ACC112 (cell line): ENCODE measurements at regions not wholly inside any gene's neighbourhood (a gene's known extent, or its start where the extent isn't known, plus 50 kb on each side); places are given as distances from the start of the nearest gene placed in this dataset.
"Not testable (repeated sequence)": the region's sequence is repeated elsewhere in the genome, so short reads cannot be mapped to it uniquely, and the experiment has no call there.

Experiments
- H2AFZ ChIP-seq: fragments of 200-600 bp; sonication (generic); one replicate; pipeline ENCODE4 v1.6.0; 2017; ENCODE audit warnings: antibody characterized with exemption, low read length; ENCODE audit not compliant: unreplicated experiment
- H3K27ac ChIP-seq: fragments of 200-600 bp; sonication (generic); 2 replicates; pipeline ENCODE4 v1.5.1; 2014; ENCODE audit warnings: low read depth, mild to moderate bottlenecking, antibody characterized with exemption, low read length, moderate library complexity
- H3K27me3 ChIP-seq: fragments of 200-600 bp; sonication (generic); 2 replicates; pipeline ENCODE4 v1.6.1; 2014; ENCODE audit warnings: mild to moderate bottlenecking, antibody characterized with exemption, low read length, moderate library complexity, mixed read lengths; ENCODE audit not compliant: insufficient read depth
- H3K36me3 ChIP-seq: fragments of 200-600 bp; sonication (generic); 2 replicates; pipeline ENCODE4 v1.6.1; 2016; ENCODE audit warnings: mild to moderate bottlenecking, antibody characterized with exemption, low read length, moderate library complexity, mixed read lengths; ENCODE audit not compliant: insufficient read depth
- H3K4me1 ChIP-seq: fragments of 200-600 bp; sonication (generic); one replicate; pipeline ENCODE4 v1.6.1; 2016; ENCODE audit warnings: low read length, mixed read lengths; ENCODE audit not compliant: insufficient read depth, unreplicated experiment, control insufficient read depth
- H3K4me3 ChIP-seq: fragments of 200-600 bp; sonication (generic); 2 replicates; pipeline ENCODE4 v1.5.1; 2014; ENCODE audit warnings: mild to moderate bottlenecking, low read depth, low read length
- H3K79me2 ChIP-seq: fragments of 200-600 bp; sonication (generic); one replicate; pipeline ENCODE4 v1.6.0; 2016; ENCODE audit warnings: low read length; ENCODE audit not compliant: control insufficient read depth, unreplicated experiment, insufficient read depth

GRCh38 chr1:67906015-67906414, 72.7 kb upstream of the GNG12 start:
- not testable (repeated sequence) for H3K4me3 ChIP-seq, H3K79me2 ChIP-seq, H3K27me3 ChIP-seq, H3K36me3 ChIP-seq, H3K4me1 ChIP-seq, H3K27ac ChIP-seq, H2AFZ ChIP-seq

GRCh38 chr1:67902546-67903223, 69.4 kb upstream of the GNG12 start:
- H3K27me3 ChIP-seq, H3K4me3 ChIP-seq, H3K27ac ChIP-seq, H3K4me1 ChIP-seq, H3K36me3 ChIP-seq, H3K79me2 ChIP-seq, H2AFZ ChIP-seq: not testable (repeated sequence)

- no peak overlapping the region for H3K27ac ChIP-seq
- H2AFZ ChIP-seq: no peak overlapping the region
- H3K79me2 ChIP-seq: no peaks in the 10 kb centered on the region
- H3K36me3 ChIP-seq: no peaks in the 10 kb centered on the region
- peaks cover 17% of the 10 kb centered on the region for H3K4me1 ChIP-seq
- H3K27me3 ChIP-seq: no peaks in the 10 kb centered on the region
- no peak overlapping the region for H3K4me3 ChIP-seq
Measured at GRCh38 chr1:67898033-67898726, 64.9 kb upstream of the GNG12 start.

GRCh38 chr1:67897270-67897949, 64.1 kb upstream of the GNG12 start:
- no peak overlapping the region for H3K27ac ChIP-seq
- no peak overlapping the region for H2AFZ ChIP-seq
- H3K4me3 ChIP-seq: no peak overlapping the region
- no peaks in the 10 kb centered on the region for H3K79me2 ChIP-seq
- peaks cover 18% of the 10 kb centered on the region for H3K4me1 ChIP-seq
- H3K36me3 ChIP-seq: no peaks in the 10 kb centered on the region
- H3K27me3 ChIP-seq: no peaks in the 10 kb centered on the region

GRCh38 chr1:67896826-67897225, 63.6 kb upstream of the GNG12 start:
- Histone ChIP-seq H3K4me1 (peaks cover 21% of the 10 kb centered on the region), H3K4me3 (no peak overlapping the region), H3K36me3 (no peaks in the 10 kb centered on the region), H2AFZ (no peak overlapping the region), H3K27ac (no peak overlapping the region), H3K27me3 (no peaks in the 10 kb centered on the region), H3K79me2 (no peaks in the 10 kb centered on the region)

GRCh38 chr1:67894981-67895735, 61.9 kb upstream of the GNG12 start:
- Histone ChIP-seq H3K36me3 (no peaks in the 10 kb centered on the region), H3K79me2 (no peaks in the 10 kb centered on the region), H3K4me3 (no peak overlapping the region), H3K27me3 (no peaks in the 10 kb centered on the region), H3K4me1 (peaks cover 29% of the 10 kb centered on the region), H3K27ac (no peak overlapping the region), H2AFZ (no peak overlapping the region)

- H3K4me3 ChIP-seq: no peak overlapping the region
- no peak overlapping the region for H2AFZ ChIP-seq
- no peak overlapping the region for H3K27ac ChIP-seq
- peaks cover 37% of the 10 kb centered on the region for H3K4me1 ChIP-seq
- H3K27me3 ChIP-seq: no peaks in the 10 kb centered on the region
- H3K79me2 ChIP-seq: no peaks in the 10 kb centered on the region
- H3K36me3 ChIP-seq: no peaks in the 10 kb centered on the region
Measured at GRCh38 chr1:67893126-67893495, 59.8 kb upstream of the GNG12 start.

- Histone ChIP-seq H3K79me2 (no peaks in the 10 kb centered on the region), H3K36me3 (no peaks in the 10 kb centered on the region), H3K27ac (no peak overlapping the region), H3K4me1 (peaks cover 32% of the 10 kb centered on the region), H3K27me3 (no peaks in the 10 kb centered on the region), H2AFZ (no peak overlapping the region), H3K4me3 (no peak overlapping the region)
Measured at GRCh38 chr1:67892476-67893125, 59.3 kb upstream of the GNG12 start.

GRCh38 chr1:67890857-67891256, 57.6 kb upstream of the GNG12 start:
- Histone ChIP-seq H3K27me3 (no peaks in the 10 kb centered on the region), H3K36me3 (no peaks in the 10 kb centered on the region), H3K79me2 (no peaks in the 10 kb centered on the region), H3K4me3 (no peak overlapping the region), H3K4me1 (peaks cover 28% of the 10 kb centered on the region), H2AFZ (peak overlapping the region; percentile 14), H3K27ac (peak overlapping the region; percentile 34; the same call in 1 of the 2 replicates)

- Histone ChIP-seq H3K36me3 (no peaks in the 10 kb centered on the region), H3K27me3 (no peaks in the 10 kb centered on the region), H3K4me1 (peaks cover 24% of the 10 kb centered on the region), H3K4me3 (no peak overlapping the region), H3K27ac (peak overlapping the region; percentile 34), H3K79me2 (no peaks in the 10 kb centered on the region), H2AFZ (peak overlapping the region; percentile 14)
Measured at GRCh38 chr1:67889953-67890567, 56.8 kb upstream of the GNG12 start.
